ENCODE measurements at regions not wholly inside any gene's neighbourhood (a gene's known extent, or its start where the extent isn't known, plus 50 kb on each side); places are given as distances from the start of the nearest gene placed in this dataset.
A peak's percentile ranks its signal among the peaks of the same experiment; 100 is the strongest.
"Not testable (repeated sequence)": the region's sequence is repeated elsewhere in the genome, so short reads cannot be mapped to it uniquely, and the experiment has no call there.

DNA sequence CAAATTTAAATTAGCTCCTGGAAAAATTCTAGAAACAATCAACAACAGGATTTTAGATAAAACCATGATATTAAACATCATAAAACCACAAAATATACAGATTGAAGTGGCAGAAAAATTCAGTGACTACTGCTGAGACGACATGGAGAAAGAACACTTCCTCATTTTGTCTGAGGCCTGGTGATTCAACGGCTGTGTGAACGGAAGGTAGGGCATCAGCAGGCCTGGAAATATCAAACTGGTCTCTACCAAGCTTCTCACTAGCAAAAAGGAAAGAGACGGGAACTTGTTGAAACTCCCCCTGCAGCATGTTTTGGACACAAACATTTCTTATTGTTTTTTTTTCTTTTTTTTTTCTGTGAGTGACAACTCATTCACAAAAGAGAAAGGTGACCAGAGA is 58.0 kb upstream of the AHI1 start:
- DNase-seq (ENCODE audit: low read depth in 3 of 3, low spot score in 2 of 3) = no peak

DNA sequence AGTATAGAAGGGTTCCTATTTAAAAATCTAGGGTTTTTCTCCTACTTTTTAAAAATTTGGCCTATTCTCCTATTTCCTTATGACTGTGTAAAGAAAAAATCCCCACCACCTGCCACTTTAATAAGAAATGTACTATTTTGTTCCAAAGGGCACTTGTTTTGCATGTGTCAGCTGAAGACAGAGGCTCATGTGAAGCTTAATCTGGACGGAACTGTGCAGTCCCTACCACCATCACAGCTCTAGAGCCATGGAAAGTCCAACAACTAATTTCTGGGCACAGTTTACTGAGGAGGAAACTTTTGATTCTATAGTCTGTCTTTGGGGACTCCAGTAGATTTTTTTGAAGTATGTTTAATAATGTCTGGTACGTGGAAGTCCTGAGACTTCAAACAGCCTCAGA is 60.0 kb upstream of the AHI1 start:
- DNase-seq (ENCODE audit: low read depth in 3 of 3, low spot score in 2 of 3) = no peak

DNA sequence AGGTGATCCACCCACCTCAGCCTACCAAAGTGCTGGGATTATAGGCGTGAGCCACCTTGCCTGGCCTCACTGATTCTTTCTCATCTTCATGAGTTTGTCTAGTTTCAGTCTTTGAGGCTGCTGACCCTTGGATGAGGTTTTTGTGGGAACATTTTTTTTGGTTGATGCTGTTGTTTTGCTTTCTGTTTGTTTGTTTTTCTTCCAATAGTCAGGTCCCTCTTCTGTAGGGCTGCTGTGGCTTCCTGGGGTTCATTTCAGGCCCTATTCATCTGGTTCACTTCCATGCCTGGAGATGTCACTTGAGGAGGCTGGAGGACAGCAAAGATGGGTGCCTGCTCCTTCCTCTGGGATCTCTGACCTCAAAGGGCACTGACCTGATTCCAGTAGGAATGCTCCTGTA is 68.1 kb upstream of the AHI1 start:
- DNase-seq (ENCODE audit: low read depth in 3 of 3, low spot score in 2 of 3) = not testable (repeated sequence)

DNA sequence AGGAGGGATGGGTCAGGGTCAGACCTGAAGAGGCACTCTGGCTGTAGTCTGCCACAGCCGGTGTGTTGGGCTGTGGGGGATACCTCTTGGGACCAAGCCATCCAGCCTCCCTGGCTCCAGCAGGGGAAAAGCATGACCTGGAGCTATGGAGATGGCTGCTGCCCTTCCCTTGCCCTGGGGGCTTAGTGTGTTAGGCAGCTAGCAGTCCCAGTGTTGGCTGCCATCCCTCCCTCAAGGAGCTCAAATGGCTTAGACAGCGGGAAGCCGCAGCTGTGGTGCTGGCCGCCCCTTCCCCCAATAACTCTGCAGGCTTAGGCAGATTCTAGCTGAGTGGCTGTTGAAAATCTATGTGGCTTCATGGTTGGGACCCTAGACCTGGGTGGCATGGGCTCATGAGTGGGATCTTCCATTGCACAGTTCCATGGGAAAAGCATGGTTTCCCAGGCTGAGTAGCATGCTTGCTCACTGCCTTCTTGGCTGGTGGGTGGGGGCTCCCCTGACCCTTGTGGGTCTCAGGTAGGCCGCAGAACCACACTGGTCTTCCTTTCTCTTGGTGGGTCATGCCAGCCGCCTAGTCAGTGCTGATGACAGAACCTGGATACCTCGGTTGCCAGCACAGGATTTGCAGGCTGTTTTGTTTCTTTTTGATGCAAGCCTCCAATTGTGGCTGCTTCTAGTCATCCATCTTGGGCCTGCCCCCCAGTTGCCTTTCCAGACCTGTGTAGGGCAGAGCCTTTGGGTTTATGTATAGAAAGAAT is 69.0 kb upstream of the AHI1 start:
- no peak for DNase-seq (ENCODE audit: low read depth in 3 of 3, low spot score in 2 of 3)

DNA sequence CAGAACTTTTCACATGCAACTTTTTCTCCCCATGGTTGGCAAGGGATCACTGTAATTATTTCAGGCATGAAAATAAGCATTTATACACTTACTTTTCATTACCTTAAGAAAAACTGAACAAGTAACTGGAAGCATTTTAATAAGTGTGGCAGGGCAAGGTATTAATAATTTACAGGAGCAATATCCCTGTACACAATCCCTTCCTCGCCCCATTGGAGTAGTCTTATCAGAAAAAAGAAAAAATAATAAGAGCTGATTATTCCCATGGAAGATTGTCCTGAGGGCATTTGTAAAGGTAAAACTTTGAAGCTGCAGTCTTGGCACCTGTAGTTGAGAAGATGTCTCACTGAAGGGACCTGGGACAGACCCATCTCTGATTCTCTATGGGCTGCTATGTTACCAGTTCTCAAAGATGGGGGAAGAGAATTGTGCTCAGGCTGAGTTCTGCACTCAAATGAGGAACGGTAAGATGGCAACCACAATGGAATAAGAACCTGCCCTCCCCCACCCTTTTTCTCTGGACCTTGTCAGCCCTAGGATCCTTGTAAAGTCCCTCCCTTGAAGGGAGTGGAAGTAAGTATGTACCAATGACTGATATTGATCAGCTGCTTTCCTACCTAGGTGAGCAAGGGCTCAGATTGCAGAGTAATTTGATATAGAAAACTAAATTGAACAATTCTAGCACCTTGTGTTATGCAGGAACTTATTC is 70.0 kb upstream of the AHI1 start:
- DNase-seq (ENCODE audit: low read depth in 3 of 3, low spot score in 2 of 3) = no peak

DNA sequence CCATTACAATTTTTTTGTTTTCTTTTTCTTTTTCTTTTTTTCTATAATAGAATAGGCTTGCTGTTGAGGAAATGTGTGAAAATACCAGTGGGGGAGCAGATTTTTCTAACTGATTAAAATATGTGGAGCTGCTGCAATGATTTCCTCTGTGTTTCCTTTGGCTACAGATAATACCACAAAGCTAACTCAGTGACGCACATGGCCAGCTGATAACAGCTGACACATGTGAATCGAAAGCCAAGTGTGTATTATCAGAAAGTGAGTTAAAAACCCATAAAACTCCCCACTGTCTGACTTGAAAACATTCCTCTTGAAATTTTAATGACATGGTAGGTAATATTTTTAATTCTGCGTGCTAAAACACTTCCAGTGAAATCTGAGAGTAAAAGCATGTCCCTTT is 70.8 kb upstream of the AHI1 start:
- DNase-seq (ENCODE audit: low read depth in 3 of 3, low spot score in 2 of 3) = peak in 1 of 3 donors; percentile 6

DNA sequence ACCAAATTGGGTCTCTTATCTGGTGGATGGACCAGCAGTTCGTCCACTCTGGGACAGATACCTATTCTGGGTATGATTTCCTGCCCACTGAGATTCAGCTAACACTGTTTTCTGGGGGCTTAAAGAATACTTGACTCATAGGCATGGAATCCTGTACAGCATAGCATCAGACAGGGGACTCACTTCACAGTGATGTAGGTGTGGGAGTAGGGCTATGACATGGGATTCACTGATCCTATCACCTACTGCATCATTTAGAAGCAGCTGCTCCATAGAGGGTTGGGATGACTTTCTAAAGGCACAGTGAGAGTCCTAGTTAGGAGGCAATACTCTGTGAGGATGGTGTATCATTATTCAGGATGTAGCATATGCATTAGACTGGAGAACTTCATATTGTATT is 74.5 kb upstream of the AHI1 start:
- no peak for DNase-seq (ENCODE audit: low read depth in 3 of 3, low spot score in 2 of 3)

DNA sequence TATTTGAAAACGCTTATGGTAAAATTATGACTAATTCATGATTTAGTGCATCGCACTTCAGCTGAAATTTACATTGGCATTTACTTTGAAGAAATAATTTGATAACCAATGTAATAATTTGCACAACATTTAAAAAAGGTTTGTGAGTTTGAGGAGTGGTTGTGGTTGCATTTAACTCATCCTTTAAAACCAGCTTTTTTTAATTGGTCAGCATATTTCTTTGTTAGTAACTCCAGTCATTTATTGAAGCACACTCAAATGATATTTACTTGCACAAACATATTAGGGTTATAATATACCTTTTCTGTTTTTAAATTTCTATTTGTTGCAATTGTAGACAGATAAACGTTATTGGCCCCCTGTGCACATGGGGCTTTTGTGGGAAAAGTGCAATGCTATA is 78.1 kb upstream of the AHI1 start:
- no peak for DNase-seq (ENCODE audit: low read depth in 3 of 3, low spot score in 2 of 3)

DNA sequence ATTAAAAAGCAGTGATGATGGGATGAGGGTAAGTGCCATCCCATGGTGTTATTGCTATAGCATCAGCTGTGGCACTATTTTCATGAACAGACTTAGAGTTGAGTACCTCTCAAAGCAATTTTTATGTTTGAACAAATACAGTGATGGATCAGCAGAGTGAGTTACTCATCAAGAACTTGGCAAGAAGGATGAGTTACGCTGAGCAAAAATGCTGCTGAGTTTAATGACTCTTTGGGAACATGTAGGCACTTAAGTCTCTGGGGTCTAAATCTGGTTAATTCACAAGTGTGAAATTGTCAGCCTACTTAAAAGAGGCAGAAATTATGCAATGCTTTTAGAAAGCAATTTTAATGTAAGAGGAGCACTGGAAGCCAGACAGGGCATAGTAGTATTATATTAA is 78.5 kb upstream of the AHI1 start:
- no peak for DNase-seq (ENCODE audit: low read depth in 3 of 3, low spot score in 2 of 3)

DNA sequence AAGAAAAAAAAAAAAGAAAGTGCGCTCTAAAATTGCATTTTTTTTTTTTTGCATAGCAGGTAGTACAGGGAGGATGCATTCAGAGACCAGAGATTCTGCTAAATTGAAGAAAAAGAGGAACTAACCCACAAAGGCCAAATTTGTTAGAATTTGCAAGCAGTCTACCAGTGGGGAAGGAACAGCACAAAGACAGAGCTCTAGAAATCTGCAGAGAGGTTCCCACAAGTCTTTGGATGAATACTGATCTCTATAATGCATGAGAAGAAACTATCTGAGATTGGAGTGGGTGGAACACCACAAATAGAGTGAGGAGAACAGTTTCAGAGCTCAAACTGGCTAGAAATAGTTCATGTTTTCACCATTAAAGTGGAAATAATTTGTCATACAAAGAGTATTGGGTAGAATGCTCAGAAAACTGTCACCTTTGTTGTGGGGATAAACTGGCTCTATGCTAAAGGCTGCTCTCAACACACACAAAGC is 79.6 kb upstream of the AHI1 start:
- no peak for DNase-seq (ENCODE audit: low read depth in 3 of 3, low spot score in 2 of 3)

DNA sequence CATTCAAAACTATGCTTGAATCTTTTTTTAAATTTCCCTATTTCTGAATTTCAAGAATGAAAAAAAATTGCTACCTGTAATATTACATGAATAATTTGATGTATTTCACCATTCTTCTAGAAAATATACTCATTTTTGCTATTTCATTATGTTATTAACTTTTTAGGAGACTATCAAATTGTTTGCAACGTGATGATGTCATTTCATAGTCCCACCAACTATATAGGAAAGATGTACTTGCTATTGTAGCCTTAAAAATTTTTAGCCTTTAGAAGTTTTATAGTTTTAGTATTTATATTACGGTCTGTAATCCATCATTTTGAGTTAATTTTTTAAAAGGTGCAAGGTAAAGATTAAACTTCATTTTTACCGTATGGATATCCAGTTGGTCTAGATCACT is 81.4 kb upstream of the AHI1 start:
- DNase-seq (ENCODE audit: low read depth in 3 of 3, low spot score in 2 of 3) = no peak

DNA sequence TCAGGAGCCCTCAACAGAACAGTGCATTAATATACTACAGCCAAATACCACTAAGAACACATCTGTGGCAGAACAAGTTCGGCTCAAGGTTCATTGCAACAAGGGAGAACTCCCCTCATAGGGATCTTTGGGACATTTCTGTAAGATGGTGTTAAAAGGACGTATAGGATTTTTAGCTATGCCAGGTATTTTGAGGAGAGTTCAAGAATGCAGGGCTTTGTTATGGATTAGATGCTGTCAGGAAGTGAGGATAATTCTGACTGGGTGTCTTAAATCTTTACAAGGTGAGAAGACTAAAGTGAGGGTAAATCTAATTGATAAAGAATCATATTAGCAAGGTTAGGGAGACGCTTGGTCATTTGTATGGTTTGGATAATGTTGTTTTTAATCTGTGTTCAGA is 83.7 kb upstream of the AHI1 start:
- no peak for DNase-seq (ENCODE audit: low read depth in 3 of 3, low spot score in 2 of 3)

DNA sequence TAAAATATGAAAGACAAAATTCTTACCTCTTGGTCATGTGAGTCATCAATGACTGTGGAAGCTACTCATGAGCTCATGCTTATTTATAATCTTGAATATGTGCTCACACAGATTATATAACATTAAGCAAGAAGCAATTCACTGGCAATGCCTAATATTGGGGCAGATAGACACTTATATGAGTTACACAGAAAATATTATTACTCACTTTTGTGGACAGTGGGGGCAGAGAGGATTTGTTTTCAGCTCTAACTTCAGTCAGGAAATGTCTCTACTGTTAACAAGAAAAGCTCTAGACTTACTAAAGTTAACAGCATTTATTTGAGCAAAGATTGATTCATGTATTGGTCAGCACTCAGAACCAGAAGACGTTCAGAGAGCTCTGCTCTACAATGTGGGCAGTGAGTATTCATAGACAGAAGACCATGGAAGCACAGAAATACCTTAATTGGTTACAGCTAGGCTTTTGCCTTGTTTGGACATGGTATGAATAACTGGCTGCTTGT is 85.8 kb upstream of the AHI1 start:
- no peak for DNase-seq (ENCODE audit: low read depth in 3 of 3, low spot score in 2 of 3)

DNA sequence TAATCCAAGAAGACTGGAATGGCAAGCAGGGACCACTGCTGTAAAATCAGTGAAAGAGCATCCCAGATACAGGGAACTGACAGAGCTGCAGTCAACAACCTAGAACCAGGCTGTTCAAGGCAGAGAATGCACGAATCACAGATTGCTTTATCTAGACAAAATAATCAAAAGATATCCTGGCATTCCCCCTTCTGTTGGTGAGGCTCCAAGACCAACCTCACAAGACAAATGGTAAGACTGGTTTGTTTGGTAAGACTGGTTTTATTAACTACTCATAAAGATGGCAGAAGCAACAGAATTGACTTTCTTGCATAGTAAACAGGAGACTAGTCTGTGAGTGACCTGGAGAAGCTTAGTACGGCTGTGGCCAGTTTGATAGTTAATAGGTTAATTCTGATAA is 88.8 kb upstream of the AHI1 start:
- DNase-seq (ENCODE audit: low read depth in 3 of 3, low spot score in 2 of 3) = no peak

DNA sequence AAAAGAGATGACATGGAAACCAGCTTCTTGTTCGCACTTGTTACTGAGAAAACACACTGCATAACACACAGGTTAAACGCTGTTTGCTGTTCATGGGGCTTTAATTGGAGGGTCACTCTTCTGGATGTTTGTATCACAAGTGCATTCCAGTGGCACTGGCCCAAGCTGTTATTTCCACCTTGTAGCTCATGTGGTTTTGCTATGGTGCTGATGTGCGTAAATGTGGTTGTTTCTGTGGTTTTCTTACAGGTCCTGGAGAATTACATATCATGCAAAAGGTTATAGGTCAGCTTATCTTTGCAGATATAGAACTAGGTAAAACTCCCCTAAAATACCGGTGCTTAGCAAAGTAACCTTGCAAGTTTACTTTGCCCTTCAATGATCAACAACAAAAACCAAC is 89.3 kb upstream of the AHI1 start:
- no peak for DNase-seq (ENCODE audit: low read depth in 3 of 3, low spot score in 2 of 3)

DNA sequence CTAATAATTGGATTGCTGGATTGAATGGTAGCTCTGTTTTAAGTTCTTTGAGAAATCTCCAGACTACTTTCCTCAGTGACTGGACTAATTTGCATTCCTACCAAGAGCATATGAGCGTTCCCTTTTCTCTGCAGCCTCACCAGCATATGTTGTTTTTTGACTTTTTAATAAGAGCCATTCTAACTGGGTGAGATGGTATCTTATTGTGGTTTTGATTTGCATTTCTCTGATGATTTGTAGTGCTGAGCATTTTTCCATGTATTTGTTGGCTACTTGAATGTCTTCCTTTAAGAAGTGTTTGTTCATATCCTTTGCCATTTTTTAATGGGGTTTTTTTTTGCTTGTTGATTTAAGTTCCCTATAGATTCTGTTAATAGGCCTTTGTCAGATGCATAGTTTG is 94.7 kb upstream of the AHI1 start:
- no peak for DNase-seq (ENCODE audit: low read depth in 3 of 3, low spot score in 2 of 3)

DNA sequence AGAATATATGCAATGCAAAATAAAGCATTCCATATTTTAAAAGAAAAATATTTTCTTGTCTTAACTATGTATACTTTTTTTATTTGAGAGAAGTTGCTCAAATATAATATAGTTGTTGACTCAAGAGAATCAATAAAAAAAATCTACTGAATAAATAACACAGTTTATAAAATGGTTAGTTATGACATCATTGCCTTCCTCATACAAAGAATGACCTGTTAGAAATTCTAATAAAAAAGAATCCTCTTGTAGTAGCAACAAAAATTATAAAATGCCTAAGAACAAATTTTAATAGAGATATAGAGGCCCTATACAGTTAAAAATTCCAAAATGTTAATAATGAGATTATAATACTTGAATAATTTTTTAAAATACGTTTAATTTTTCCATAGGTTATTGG is 96.5 kb upstream of the AHI1 start:
- DNase-seq (ENCODE audit: low read depth in 3 of 3, low spot score in 2 of 3) = no peak

DNA sequence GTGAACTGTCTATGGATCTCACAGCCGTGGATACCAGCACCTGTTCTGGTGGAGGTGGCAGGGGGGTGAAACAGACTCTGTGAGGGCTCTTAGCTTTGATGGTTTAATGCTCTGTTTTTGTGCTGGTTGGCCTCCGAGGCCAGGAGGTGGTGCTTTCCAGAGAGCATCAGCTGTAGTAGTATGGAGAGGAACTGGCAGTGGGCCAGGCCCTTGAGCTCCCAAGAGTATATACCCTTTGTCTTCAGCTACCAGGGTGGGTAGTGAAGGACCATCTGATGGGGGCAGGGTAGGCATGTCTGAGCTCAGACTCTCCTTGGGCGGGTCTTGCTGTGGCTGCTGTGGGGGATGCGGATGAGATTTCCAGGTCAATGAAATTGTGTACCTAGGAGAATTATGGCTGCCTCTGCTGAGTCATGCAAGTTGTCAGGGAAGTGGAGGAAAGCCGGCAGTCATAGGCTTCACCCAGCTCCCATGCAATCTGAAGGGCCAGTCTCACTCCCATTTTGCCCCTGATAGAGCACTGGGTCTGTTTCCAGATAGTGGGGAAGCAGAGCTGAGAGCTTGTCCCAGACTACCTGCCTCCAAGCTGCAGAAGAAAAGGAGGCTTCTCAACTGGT is 102.7 kb upstream of the AHI1 start:
- no peak for DNase-seq (ENCODE audit: low read depth in 3 of 3, low spot score in 2 of 3)

DNA sequence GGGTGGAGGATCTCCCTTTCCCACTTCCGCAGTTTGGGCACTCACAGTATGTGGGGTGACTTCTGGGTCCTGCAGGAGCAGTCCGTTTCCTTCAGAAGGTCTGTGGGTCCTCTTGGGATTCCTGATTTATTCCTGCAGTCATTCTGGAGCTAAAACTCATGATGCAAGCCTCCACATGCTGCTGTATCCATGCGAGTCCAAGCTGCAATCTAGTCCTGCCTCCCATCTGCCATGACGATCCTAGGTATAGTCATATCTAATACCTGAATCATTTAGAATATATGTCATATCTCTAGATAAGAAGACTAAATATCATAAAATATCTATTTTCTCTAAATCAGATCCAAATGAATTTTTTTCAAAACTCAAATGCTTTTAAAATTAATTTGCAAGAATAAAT is 103.4 kb upstream of the AHI1 start:
- DNase-seq (ENCODE audit: low read depth in 3 of 3, low spot score in 2 of 3) = no peak

DNA sequence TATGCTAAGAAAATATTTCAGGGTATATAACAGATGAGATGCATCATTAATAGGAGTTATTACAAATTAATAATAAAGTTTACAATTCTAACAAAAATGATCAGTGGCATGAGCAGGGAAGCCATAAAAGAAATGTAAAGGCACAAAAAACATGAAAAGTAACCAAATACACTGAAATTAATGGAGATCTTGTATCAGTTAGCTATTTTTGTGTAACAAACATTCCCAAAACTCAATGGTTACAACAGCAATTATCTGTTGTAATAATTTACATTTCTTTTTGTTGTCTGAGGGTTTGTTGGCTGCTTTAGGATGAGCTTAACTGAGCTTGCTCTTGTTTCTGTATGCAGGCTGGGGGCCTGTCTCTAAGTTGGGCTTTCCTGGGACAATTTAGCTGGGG is 104.3 kb upstream of the AHI1 start:
- no peak for DNase-seq (ENCODE audit: low read depth in 3 of 3, low spot score in 2 of 3)

DNA sequence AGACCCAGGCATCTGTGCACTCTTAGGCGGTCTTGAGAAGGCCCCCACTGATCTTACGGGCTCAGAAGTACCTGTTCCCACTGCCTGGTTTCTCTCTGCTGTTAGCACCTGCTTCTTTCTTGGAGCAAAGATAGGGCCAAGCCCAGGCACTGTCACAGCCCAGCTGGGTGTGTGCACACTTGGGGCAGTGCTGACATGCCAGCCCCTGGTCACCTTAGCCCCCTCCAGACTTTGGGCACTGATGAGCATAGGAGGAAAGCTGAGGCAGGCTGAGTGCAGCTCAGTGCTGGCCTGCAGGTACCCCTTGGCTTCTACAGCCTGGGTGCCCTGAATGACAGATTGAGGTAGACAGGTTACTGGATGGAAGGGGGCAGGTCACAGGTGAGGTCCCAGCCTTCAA is 105.7 kb upstream of the AHI1 start:
- DNase-seq (ENCODE audit: low read depth in 3 of 3, low spot score in 2 of 3) = no peak
